Common myeloid progenitor, CD34-positive (primary cell): ENCODE measurements at regions not wholly inside any gene's neighbourhood (a gene's known extent, or its start where the extent isn't known, plus 50 kb on each side); places are given as distances from the start of the nearest gene placed in this dataset.

Experiments used
- CTCF ChIA-PET: fragments of 350-600 bp; sonication (Branson Sonifier 250); formaldehyde crosslinking; loops from one replicate; lab custom pipeline; 2021; ENCODE audit warnings: antibody characterized with exemption; lab: Charles Lee
- POLR2A ChIA-PET: fragments of 350-600 bp; sonication (Branson Sonifier 250); formaldehyde crosslinking; loops from one replicate; lab custom pipeline; 2021; ENCODE audit warnings: antibody characterized with exemption; lab: Charles Lee
- DNase-seq, 3 donors: peaks; one replicate each; pipeline versions ENCODE4 v3.0.0 to v3.0.0-alpha.2; 2013
- H3K27ac ChIP-seq, 2 experiments: 1 replicate in 1 of 2; 2 replicates in 1 of 2; pipeline ENCODE4 v1.7.0; 2013; ENCODE audit warnings: inconsistent platforms in 2 of 2, low read length in 2 of 2, mild to moderate bottlenecking in 2 of 2, low read depth in 1 of 2, moderate library complexity in 1 of 2; ENCODE audit not compliant: severe bottlenecking in 2 of 2, insufficient read depth in 1 of 2, poor library complexity in 1 of 2
- H3K27me3 ChIP-seq, 5 experiments: replicated peaks in 2 of 5; 1 replicate in 3 of 5; 2 replicates in 2 of 5; pipeline versions ENCODE4 v1.6.1 to v1.7.0; 2013; ENCODE audit warnings: low read length in 4 of 5, mild to moderate bottlenecking in 2 of 5, moderate library complexity in 2 of 5, inconsistent platforms in 1 of 5; ENCODE audit not compliant: insufficient read depth in 5 of 5, control insufficient read depth in 4 of 5
- H3K36me3 ChIP-seq, 4 experiments: 1 replicate in 2 of 4; 2 replicates in 2 of 4; pipeline versions ENCODE4 v1.6.1 to v1.7.0; 2013; ENCODE audit warnings: low read length in 3 of 4, control low read depth in 1 of 4, mild to moderate bottlenecking in 1 of 4; ENCODE audit not compliant: control insufficient read depth in 4 of 4, insufficient read depth in 4 of 4
- H3K4me1 ChIP-seq, 4 experiments: 1 replicate in 3 of 4; 2 replicates in 1 of 4; pipeline versions ENCODE4 v1.6.1 to v1.7.1; 2013; ENCODE audit warnings: low read length in 3 of 4, mild to moderate bottlenecking in 3 of 4, control low read depth in 1 of 4, inconsistent platforms in 1 of 4, moderate library complexity in 1 of 4; ENCODE audit not compliant: control insufficient read depth in 4 of 4, insufficient read depth in 4 of 4; ENCODE audit errors: control extremely low read depth in 1 of 4
- H3K4me3 ChIP-seq, 7 experiments: 1 replicate in 4 of 7; 2 replicates in 3 of 7; pipeline versions ENCODE4 v1.5.1 to v1.7.0; 2013; ENCODE audit warnings: mild to moderate bottlenecking in 7 of 7, low read length in 6 of 7, moderate library complexity in 6 of 7, inconsistent platforms in 2 of 7, low read depth in 2 of 7, control low read depth in 1 of 7; ENCODE audit not compliant: insufficient read depth in 4 of 7, control insufficient read depth in 1 of 7; ENCODE audit errors: extremely low read depth in 1 of 7
- H3K9me3 ChIP-seq, 5 experiments: 1 replicate in 4 of 5; 2 replicates in 1 of 5; pipeline versions ENCODE4 v1.6.1 to v1.7.1; 2013; ENCODE audit warnings: low read length in 4 of 5, mild to moderate bottlenecking in 2 of 5, inconsistent platforms in 1 of 5, low read depth in 1 of 5, moderate library complexity in 1 of 5; ENCODE audit not compliant: control insufficient read depth in 4 of 5, insufficient read depth in 2 of 5; ENCODE audit errors: control extremely low read depth in 1 of 5
- WGBS: methylation state at CpG from one replicate; pipeline ENCODE4 v1.1.5; 2013; ENCODE audit not compliant: insufficient coverage; 5-methylcytosine and 5-hydroxymethylcytosine counted together

GRCh38 chr2:212626371-212626918, 87.8 kb upstream of the ERBB4 start:
- Histone ChIP-seq H3K4me3 (no peak overlapping the region), H3K4me1 (no peaks in the 10 kb centered on the region), H3K27me3 (no peaks in the 10 kb centered on the region), H3K27ac (no peak overlapping the region), H3K9me3 (no peaks in the 10 kb centered on the region), H3K36me3 (no peaks in the 10 kb centered on the region)
- POLR2A ChIA-PET: no interaction called here
- CTCF ChIA-PET: no interaction called here
- no peak for DNase-seq
- 100% methylated on average over 1 of the region's 5 CpGs for WGBS

GRCh38 chr2:212619954-212620353, 81.4 kb upstream of the ERBB4 start:
- Histone ChIP-seq H3K27ac (no peak overlapping the region), H3K36me3 (no peaks in the 10 kb centered on the region), H3K27me3 (peaks cover 0 to 2% (median 0%) of the 10 kb centered on the region in 5 experiments), H3K4me1 (no peaks in the 10 kb centered on the region), H3K9me3 (no peaks in the 10 kb centered on the region), H3K4me3 (no peak overlapping the region)
- POLR2A ChIA-PET: no interaction called here
- no CpG with 5 or more reads among the region's 1 CpG for WGBS
- CTCF ChIA-PET: no interaction called here
- no peak for DNase-seq

GRCh38 chr2:212618636-212619035, 80.0 kb upstream of the ERBB4 start:
- no peak for DNase-seq
- H3K9me3 ChIP-seq: no peaks in the 10 kb centered on the region
- no peaks in the 10 kb centered on the region for H3K36me3 ChIP-seq
- ChIA-PET POLR2A (no interaction called here), CTCF (no interaction called here)
- H3K27ac ChIP-seq: no peak overlapping the region
- peaks cover 0 to 2% (median 0%) of the 10 kb centered on the region in 5 experiments for H3K27me3 ChIP-seq
- H3K4me1 ChIP-seq: no peaks in the 10 kb centered on the region
- H3K4me3 ChIP-seq: no peak overlapping the region
- WGBS: 100% methylated on average over 2 of the region's 2 CpGs

- DNase-seq: no peak
- H3K9me3 ChIP-seq: no peaks in the 10 kb centered on the region
- WGBS: 100% methylated on average over 2 of the region's 3 CpGs
- no peaks in the 10 kb centered on the region for H3K36me3 ChIP-seq
- ChIA-PET CTCF (no interaction called here), POLR2A (no interaction called here)
- H3K27me3 ChIP-seq: peaks cover 0 to 3% (median 0%) of the 10 kb centered on the region in 5 experiments
- H3K27ac ChIP-seq: no peak overlapping the region
- no peaks in the 10 kb centered on the region for H3K4me1 ChIP-seq
- no peak overlapping the region for H3K4me3 ChIP-seq
Observed at GRCh38 chr2:212610872-212611425, 72.3 kb upstream of the ERBB4 start.

- 100% methylated on average over 1 of the region's 3 CpGs for WGBS
- DNase-seq: no peak
- no peaks in the 10 kb centered on the region for H3K4me1 ChIP-seq
- no peaks in the 10 kb centered on the region for H3K9me3 ChIP-seq
- POLR2A ChIA-PET: no interaction called here
- no peaks in the 10 kb centered on the region for H3K36me3 ChIP-seq
- H3K27ac ChIP-seq: no peak overlapping the region
- peaks cover 0 to 3% (median 0%) of the 10 kb centered on the region in 5 experiments for H3K27me3 ChIP-seq
- no peak overlapping the region for H3K4me3 ChIP-seq
- CTCF ChIA-PET: no interaction called here
Observed at GRCh38 chr2:212609479-212609878, 70.9 kb upstream of the ERBB4 start.

GRCh38 chr2:212607080-212607479, 68.5 kb upstream of the ERBB4 start:
- Histone ChIP-seq H3K4me1 (no peaks in the 10 kb centered on the region), H3K4me3 (no peak overlapping the region), H3K36me3 (no peaks in the 10 kb centered on the region), H3K9me3 (no peaks in the 10 kb centered on the region), H3K27ac (no peak overlapping the region), H3K27me3 (peaks cover 0 to 3% (median 0%) of the 10 kb centered on the region in 5 experiments)
- POLR2A ChIA-PET: no interaction called here
- 86% methylated on average over 2 of the region's 2 CpGs for WGBS
- DNase-seq: peak in 1 of 3 donors; percentile 0
- CTCF ChIA-PET: no interaction called here

GRCh38 chr2:212606232-212606631, 67.6 kb upstream of the ERBB4 start:
- Histone ChIP-seq H3K27ac (no peak overlapping the region), H3K27me3 (peaks cover 0 to 3% (median 0%) of the 10 kb centered on the region in 5 experiments), H3K4me3 (no peak overlapping the region), H3K36me3 (no peaks in the 10 kb centered on the region), H3K9me3 (no peaks in the 10 kb centered on the region), H3K4me1 (no peaks in the 10 kb centered on the region)
- no CpG with 5 or more reads among the region's 1 CpG for WGBS
- CTCF ChIA-PET: no interaction called here
- POLR2A ChIA-PET: no interaction called here
- no peak for DNase-seq
